ENCODE measurements at regions not wholly inside any gene's neighbourhood (a gene's known extent, or its start where the extent isn't known, plus 50 kb on each side); places are given as distances from the start of the nearest gene placed in this dataset.

DNA sequence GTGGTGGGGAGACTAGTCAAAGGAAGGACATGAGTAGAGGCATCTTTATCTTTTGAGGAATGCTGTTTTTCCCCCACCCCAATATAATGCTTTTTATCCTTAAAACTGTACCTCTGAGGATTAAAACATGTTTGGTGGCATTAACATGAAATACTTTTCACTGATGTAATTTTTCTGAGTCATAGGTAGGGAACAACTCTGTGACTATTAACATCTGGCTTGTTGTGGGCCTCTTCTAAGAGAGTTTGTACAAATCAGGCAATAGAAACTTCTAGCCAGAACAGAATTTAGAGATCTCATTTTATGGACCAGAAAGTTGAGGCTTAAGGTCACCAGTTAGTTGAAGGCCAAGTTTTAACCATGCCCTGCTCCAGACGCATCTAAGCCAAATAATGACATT is 207.6 kb downstream of the SOX3 start:
- Histone ChIP-seq H3K36me3 (ENCODE audit: control insufficient read depth in 2 of 2, insufficient read depth in 1 of 2, low read length in 2 of 2) (no peaks in the 10 kb centered on the region), H3K27ac (ENCODE audit: extremely low read depth, low read depth, low read length) (no peak overlapping the region), H3K4me1 (ENCODE audit: control insufficient read depth, insufficient read depth, low read length) (no peaks in the 10 kb centered on the region), H3K9me3 (ENCODE audit: control insufficient read depth, insufficient read depth, low read depth, low read length) (no peaks in the 10 kb centered on the region), H3K4me3 (ENCODE audit: low read depth, low read length) (no peak overlapping the region)
- ChIA-PET CTCF (interaction anchor here (1.1 kb wide), 1 partner anchor 240 kb away, joined by 3 read pairs; no protein-coding TSS in a partner anchor), POLR2A (interaction anchor here (0.6 kb wide), 1 partner anchor 110 kb away, joined by 3 read pairs; no protein-coding TSS in a partner anchor)
- TF ChIP-seq, protein P1, sequence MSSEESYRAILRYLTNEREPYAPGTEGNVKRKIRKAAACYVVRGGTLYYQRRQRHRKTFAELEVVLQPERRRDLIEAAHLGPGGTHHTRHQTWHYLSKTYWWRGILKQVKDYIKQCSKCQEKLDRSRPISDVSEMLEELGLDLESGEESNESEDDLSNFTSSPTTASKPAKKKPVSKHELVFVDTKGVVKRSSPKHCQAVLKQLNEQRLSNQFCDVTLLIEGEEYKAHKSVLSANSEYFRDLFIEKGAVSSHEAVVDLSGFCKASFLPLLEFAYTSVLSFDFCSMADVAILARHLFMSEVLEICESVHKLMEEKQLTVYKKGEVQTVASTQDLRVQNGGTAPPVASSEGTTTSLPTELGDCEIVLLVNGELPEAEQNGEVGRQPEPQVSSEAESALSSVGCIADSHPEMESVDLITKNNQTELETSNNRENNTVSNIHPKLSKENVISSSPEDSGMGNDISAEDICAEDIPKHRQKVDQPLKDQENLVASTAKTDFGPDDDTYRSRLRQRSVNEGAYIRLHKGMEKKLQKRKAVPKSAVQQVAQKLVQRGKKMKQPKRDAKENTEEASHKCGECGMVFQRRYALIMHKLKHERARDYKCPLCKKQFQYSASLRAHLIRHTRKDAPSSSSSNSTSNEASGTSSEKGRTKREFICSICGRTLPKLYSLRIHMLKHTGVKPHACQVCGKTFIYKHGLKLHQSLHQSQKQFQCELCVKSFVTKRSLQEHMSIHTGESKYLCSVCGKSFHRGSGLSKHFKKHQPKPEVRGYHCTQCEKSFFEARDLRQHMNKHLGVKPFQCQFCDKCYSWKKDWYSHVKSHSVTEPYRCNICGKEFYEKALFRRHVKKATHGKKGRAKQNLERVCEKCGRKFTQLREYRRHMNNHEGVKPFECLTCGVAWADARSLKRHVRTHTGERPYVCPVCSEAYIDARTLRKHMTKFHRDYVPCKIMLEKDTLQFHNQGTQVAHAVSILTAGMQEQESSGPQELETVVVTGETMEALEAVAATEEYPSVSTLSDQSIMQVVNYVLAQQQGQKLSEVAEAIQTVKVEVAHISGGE (tag by site-specific recombination; conservative IDR thresholded peaks at IDR 0.05; ENCODE audit: low read depth) = no peak
- TF ChIP-seq ZNF596 (tag by site-specific recombination; IDR thresholded peaks at IDR 0.05) (no peak), ZNF76 (tag by site-specific recombination; IDR thresholded peaks at IDR 0.05; ENCODE audit: borderline replicate concordance, low read depth) (no peak), ZNF585B (tag by site-specific recombination; IDR thresholded peaks at IDR 0.05) (no peak), ZNF24 (tag by site-specific recombination; IDR thresholded peaks at IDR 0.05) (no peak), ZFHX2 (tag by site-specific recombination; conservative IDR thresholded peaks at IDR 0.05) (no peak), ZNF157 (tag by site-specific recombination; IDR thresholded peaks at IDR 0.05) (no peak)

DNA sequence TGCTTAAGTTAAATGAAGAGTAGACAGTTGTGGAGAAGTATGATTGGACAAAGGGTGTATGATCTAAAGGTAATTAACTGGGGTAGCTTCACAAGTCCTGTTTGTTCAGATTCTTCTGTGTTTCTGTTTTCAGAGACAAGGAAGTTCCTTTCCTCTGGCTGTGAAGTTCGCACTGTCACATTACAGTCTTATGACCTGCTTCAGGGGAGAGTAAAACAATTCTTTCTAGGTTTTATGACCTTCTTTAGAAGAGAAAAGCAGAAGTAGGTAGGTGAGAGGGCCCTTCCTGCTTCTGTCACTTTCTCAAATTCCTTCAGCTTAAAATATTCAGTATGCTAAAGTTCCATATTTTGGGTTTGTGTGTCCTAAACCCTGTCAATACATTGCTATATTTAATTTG is 211.9 kb downstream of the SOX3 start:
- CTCF ChIA-PET = no interaction called here
- Histone ChIP-seq H3K27ac (ENCODE audit: extremely low read depth, low read depth, low read length) (no peak overlapping the region), H3K4me3 (ENCODE audit: low read depth, low read length) (no peak overlapping the region), H3K4me1 (ENCODE audit: control insufficient read depth, insufficient read depth, low read length) (no peaks in the 10 kb centered on the region), H3K36me3 (ENCODE audit: control insufficient read depth in 2 of 2, insufficient read depth in 1 of 2, low read length in 2 of 2) (no peaks in the 10 kb centered on the region), H3K9me3 (ENCODE audit: control insufficient read depth, insufficient read depth, low read depth, low read length) (no peaks in the 10 kb centered on the region)
- no peak for TF ChIP-seq HOXA7 (CRISPR knock-in tag; IDR thresholded peaks at IDR 0.05; ENCODE audit: borderline replicate concordance)
- TF ChIP-seq, protein P2, sequence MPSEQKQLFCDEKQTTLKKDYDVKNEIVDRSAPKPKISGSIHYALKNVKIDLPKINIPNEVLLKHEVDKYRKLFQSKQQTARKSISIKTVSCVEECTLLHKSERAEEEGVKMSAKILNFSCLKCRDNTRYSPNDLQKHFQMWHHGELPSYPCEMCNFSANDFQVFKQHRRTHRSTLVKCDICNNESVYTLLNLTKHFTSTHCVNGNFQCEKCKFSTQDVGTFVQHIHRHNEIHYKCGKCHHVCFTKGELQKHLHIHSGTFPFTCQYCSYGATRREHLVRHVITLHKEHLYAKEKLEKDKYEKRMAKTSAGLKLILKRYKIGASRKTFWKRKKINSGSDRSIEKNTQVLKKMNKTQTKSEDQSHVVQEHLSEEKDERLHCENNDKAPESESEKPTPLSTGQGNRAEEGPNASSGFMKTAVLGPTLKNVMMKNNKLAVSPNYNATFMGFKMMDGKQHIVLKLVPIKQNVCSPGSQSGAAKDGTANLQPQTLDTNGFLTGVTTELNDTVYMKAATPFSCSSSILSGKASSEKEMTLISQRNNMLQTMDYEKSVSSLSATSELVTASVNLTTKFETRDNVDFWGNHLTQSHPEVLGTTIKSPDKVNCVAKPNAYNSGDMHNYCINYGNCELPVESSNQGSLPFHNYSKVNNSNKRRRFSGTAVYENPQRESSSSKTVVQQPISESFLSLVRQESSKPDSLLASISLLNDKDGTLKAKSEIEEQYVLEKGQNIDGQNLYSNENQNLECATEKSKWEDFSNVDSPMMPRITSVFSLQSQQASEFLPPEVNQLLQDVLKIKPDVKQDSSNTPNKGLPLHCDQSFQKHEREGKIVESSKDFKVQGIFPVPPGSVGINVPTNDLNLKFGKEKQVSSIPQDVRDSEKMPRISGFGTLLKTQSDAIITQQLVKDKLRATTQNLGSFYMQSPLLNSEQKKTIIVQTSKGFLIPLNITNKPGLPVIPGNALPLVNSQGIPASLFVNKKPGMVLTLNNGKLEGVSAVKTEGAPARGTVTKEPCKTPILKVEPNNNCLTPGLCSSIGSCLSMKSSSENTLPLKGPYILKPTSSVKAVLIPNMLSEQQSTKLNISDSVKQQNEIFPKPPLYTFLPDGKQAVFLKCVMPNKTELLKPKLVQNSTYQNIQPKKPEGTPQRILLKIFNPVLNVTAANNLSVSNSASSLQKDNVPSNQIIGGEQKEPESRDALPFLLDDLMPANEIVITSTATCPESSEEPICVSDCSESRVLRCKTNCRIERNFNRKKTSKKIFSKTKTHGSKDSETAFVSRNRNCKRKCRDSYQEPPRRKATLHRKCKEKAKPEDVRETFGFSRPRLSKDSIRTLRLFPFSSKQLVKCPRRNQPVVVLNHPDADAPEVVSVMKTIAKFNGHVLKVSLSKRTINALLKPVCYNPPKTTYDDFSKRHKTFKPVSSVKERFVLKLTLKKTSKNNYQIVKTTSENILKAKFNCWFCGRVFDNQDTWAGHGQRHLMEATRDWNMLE (tag by site-specific recombination; conservative IDR thresholded peaks at IDR 0.05; ENCODE audit: low read depth) = no peak
- TF ChIP-seq ZNF837 (tag by site-specific recombination; IDR thresholded peaks at IDR 0.05) = no peak
- no peak for TF ChIP-seq ZNF530 (tag by site-specific recombination; IDR thresholded peaks at IDR 0.05; ENCODE audit: low read depth)
- TF ChIP-seq ZNF335 (tag by site-specific recombination; conservative IDR thresholded peaks at IDR 0.05) = no peak
- no peak for TF ChIP-seq ZNF792 (tag by site-specific recombination; IDR thresholded peaks at IDR 0.05)
- POLR2A ChIA-PET = no interaction called here

DNA sequence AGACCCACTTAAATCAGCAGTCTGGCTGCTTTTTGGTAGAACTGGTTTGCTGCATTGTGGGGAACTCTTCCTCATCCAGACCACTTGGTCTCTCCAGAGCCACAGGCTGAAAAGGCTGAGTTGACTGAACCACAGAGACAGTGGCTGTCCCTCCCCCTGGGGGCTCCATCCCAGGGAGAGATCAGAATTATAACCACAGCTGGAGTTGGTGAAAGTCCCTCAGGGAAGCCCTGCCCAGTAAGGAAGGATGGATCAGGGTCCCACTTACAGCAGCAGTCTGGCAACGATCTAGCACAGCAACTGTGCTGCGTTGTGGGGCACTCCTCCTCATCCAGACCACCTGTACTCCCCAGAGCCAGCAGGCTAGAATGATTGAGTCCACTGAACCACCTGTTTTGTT is 212.7 kb downstream of the SOX3 start:
- TF ChIP-seq ZNF37A (tag by site-specific recombination; IDR thresholded peaks at IDR 0.05) = no peak
- TF ChIP-seq, protein P3, sequence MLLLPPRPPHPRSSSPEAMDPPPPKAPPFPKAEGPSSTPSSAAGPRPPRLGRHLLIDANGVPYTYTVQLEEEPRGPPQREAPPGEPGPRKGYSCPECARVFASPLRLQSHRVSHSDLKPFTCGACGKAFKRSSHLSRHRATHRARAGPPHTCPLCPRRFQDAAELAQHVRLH (tag by site-specific recombination; IDR thresholded peaks at IDR 0.05) = no peak
- no peaks in the 10 kb centered on the region for H3K4me1 ChIP-seq (ENCODE audit: control insufficient read depth, insufficient read depth, low read length)
- H3K4me3 ChIP-seq (ENCODE audit: low read depth, low read length) = no peak overlapping the region
- ChIA-PET POLR2A (no interaction called here), CTCF (interaction anchor here (0.6 to 1.0 kb wide), 3 partner anchors 14 to 405 kb away, joined by 3 to 4 read pairs (median 4); no protein-coding TSS in a partner anchor)
- no peaks in the 10 kb centered on the region for H3K36me3 ChIP-seq (ENCODE audit: control insufficient read depth in 2 of 2, insufficient read depth in 1 of 2, low read length in 2 of 2)
- H3K9me3 ChIP-seq (ENCODE audit: control insufficient read depth, insufficient read depth, low read depth, low read length) = no peaks in the 10 kb centered on the region
- H3K27ac ChIP-seq (ENCODE audit: extremely low read depth, low read depth, low read length) = no peak overlapping the region

Measured in HEK293 (cell line).